BJ (cell line): ENCODE measurements at regions not wholly inside any gene's neighbourhood (a gene's known extent, or its start where the extent isn't known, plus 50 kb on each side); places are given as distances from the start of the nearest gene placed in this dataset.

Experiments used
- CTCF ChIA-PET: fragments of 350-600 bp; formaldehyde crosslinking; extraction: SDS; loops from one replicate; lab custom pipeline; 2021; ENCODE audit warnings: antibody characterized with exemption, inconsistent platforms; lab: Yijun Ruan, JAX
- POLR2A ChIA-PET: fragments of 300-600 bp; sonication (Branson Sonifier 250); formaldehyde crosslinking; extraction: SDS; loops from one replicate; lab custom pipeline; 2021; ENCODE audit warnings: antibody characterized with exemption; lab: Charles Lee
- DNase-seq: peaks from one replicate; pipeline ENCODE4 v3.0.0-alpha.2; 2011; ENCODE audit warnings: low read depth
- H3K27me3 ChIP-seq: 2 replicates; pipeline ENCODE4 v1.6.0; 2011; ENCODE audit warnings: low read length; ENCODE audit not compliant: control insufficient read depth, insufficient read depth
- H3K36me3 ChIP-seq: 2 replicates; pipeline ENCODE4 v1.5.1; 2011; ENCODE audit warnings: low read length; ENCODE audit not compliant: control insufficient read depth, insufficient read depth
- H3K4me3 ChIP-seq: 2 replicates; pipeline ENCODE4 v1.5.1; 2011; ENCODE audit warnings: low read depth, mild to moderate bottlenecking, control low read depth, low read length
- CTCF ChIP-seq: IDR thresholded peaks from 2 replicates; pipeline ENCODE4 v1.5.1; 2011; ENCODE audit warnings: low read depth, mild to moderate bottlenecking, control low read depth, inconsistent platforms, low read length, moderate library complexity; ENCODE audit not compliant: insufficient read depth

- H3K27me3 ChIP-seq, result peaks cover 2% of the 10 kb centered on the region; the same call in 1 of the 2 replicates
- ChIA-PET POLR2A (no interaction called here), CTCF (interaction anchor here (1.3 kb wide), 1 partner anchor 11 kb away, joined by 4 read pairs; no protein-coding TSS in a partner anchor)
- no peak overlapping the region for H3K4me3 ChIP-seq
- no peak for TF ChIP-seq CTCF
- no peak for DNase-seq
- H3K36me3 ChIP-seq, result no peaks in the 10 kb centered on the region
Observed at GRCh38 chr13:59345311-59345710, 818.4 kb downstream of the DIAPH3 start.

GRCh38 chr13:59346999-59347723 is 816.6 kb downstream of the DIAPH3 start:
- POLR2A ChIA-PET, result no interaction called here
- Histone ChIP-seq H3K36me3 (no peaks in the 10 kb centered on the region), H3K4me3 (no peak overlapping the region), H3K27me3 (peaks cover 3% of the 10 kb centered on the region; the same call in 1 of the 2 replicates)
- no peak for TF ChIP-seq CTCF
- CTCF ChIA-PET, result interaction anchor here (0.9 kb wide), 1 partner anchor 32 kb away, joined by 4 read pairs; no protein-coding TSS in a partner anchor
- DNase-seq, result no peak

- Histone ChIP-seq H3K27me3 (peaks cover 3% of the 10 kb centered on the region; the same call in 1 of the 2 replicates), H3K36me3 (no peaks in the 10 kb centered on the region), H3K4me3 (no peak overlapping the region)
- no peak for DNase-seq
- no peak for TF ChIP-seq CTCF
- ChIA-PET CTCF (no interaction called here), POLR2A (no interaction called here)
Observed at GRCh38 chr13:59348617-59349016, 815.1 kb downstream of the DIAPH3 start.

GRCh38 chr13:59352600-59352999 is 811.1 kb downstream of the DIAPH3 start:
- TF ChIP-seq CTCF, result no peak
- no peak for DNase-seq
- Histone ChIP-seq H3K27me3 (peaks cover 3% of the 10 kb centered on the region; the same call in 1 of the 2 replicates), H3K36me3 (no peaks in the 10 kb centered on the region), H3K4me3 (no peak overlapping the region)
- POLR2A ChIA-PET, result no interaction called here
- CTCF ChIA-PET, result no interaction called here

GRCh38 chr13:59354665-59355369 is 808.9 kb downstream of the DIAPH3 start:
- POLR2A ChIA-PET, result no interaction called here
- Histone ChIP-seq H3K4me3 (no peak overlapping the region), H3K27me3 (peaks cover 3% of the 10 kb centered on the region; the same call in 1 of the 2 replicates), H3K36me3 (no peaks in the 10 kb centered on the region)
- CTCF ChIA-PET, result no interaction called here
- no peak for DNase-seq
- no peak for TF ChIP-seq CTCF
